Smooth muscle cell (in vitro differentiated cells): ENCODE measurements at regions not wholly inside any gene's neighbourhood (a gene's known extent, or its start where the extent isn't known, plus 50 kb on each side); places are given as distances from the start of the nearest gene placed in this dataset.

Experiments
- DNase-seq: peaks from one replicate; lab custom pipeline; 2025; ENCODE audit not compliant: unreplicated experiment; lab: John Stamatoyannopoulos, UW
- H2AFZ ChIP-seq: fragments of 200-600 bp; sonication (generic); 2 replicates; pipeline ENCODE4 v1.6.0; 2016; ENCODE audit warnings: antibody characterized with exemption, low read depth, mild to moderate bottlenecking
- H3F3A ChIP-seq: fragments of 200-600 bp; sonication (generic); 2 replicates; pipeline ENCODE4 v1.6.0; 2017; ENCODE audit warnings: antibody characterized with exemption, low read depth
- H3K27ac ChIP-seq: fragments of 200-600 bp; sonication (generic); 2 replicates; pipeline ENCODE4 v1.5.1; 2016; ENCODE audit warnings: low read depth, mild to moderate bottlenecking
- H3K27me3 ChIP-seq: fragments of 200-600 bp; sonication (generic); 2 replicates; pipeline ENCODE4 v1.6.1; 2016; ENCODE audit warnings: low read depth, mild to moderate bottlenecking
- H3K36me3 ChIP-seq: fragments of 200-600 bp; sonication (generic); 2 replicates; pipeline ENCODE4 v1.5.1; 2016; ENCODE audit warnings: low read depth
- H3K4me1 ChIP-seq: fragments of 200-600 bp; sonication (generic); 2 replicates; pipeline ENCODE4 v1.5.1; 2016; ENCODE audit warnings: low read depth
- H3K4me2 ChIP-seq: fragments of 200-600 bp; sonication (generic); 2 replicates; pipeline ENCODE4 v1.6.0; 2016; ENCODE audit warnings: mild to moderate bottlenecking
- H3K4me3 ChIP-seq: fragments of 200-600 bp; sonication (generic); 2 replicates; pipeline ENCODE4 v1.5.1; 2016; ENCODE audit warnings: mild to moderate bottlenecking
- H3K79me2 ChIP-seq: fragments of 200-600 bp; sonication (generic); 2 replicates; pipeline ENCODE4 v1.6.0; 2016; ENCODE audit warnings: low read depth, mild to moderate bottlenecking
- H3K9ac ChIP-seq: fragments of 200-600 bp; sonication (generic); 2 replicates; pipeline ENCODE4 v1.6.0; 2016; ENCODE audit warnings: low read depth
- H3K9me3 ChIP-seq: fragments of 200-600 bp; sonication (generic); replicated peaks from 2 replicates; pipeline ENCODE4 v1.5.1; 2016; ENCODE audit warnings: low read depth
- H4K20me1 ChIP-seq: fragments of 200-600 bp; sonication (generic); 2 replicates; pipeline ENCODE4 v1.6.0; 2016; ENCODE audit warnings: low read depth
- WGBS: methylation state at CpG from one replicate; pipeline ENCODE4 v1.1.7; 2016; ENCODE audit warnings: low lambda C conversion rate; 5-methylcytosine and 5-hydroxymethylcytosine counted together
- TF ChIP-seq, protein P1 (sequence below): fragments of 200-600 bp; sonication (generic); IDR thresholded peaks from 2 replicates; pipeline ENCODE4 v1.5.1; 2017; ENCODE audit warnings: borderline replicate concordance, mild to moderate bottlenecking, antibody characterized with exemption; ENCODE audit not compliant: insufficient read depth, poor library complexity, severe bottlenecking

DNA sequence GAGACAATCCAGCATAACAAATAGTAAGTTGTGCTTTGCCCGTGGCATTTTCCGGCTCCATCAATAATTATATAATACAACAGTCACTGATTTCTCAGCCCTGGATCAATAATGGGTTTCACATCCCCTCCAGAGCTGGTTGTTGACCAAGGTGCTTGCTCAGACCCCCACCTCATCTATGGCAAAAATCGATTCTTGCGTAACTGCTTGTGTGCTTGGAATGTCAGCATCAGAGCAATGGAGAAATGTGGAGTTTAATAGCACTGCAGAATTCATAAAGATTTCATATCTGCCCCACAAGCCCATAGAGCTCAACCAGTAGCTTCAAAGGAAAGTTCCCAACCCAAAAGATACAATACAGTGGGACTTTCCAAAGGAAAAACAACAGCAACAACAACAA is 1098.5 kb downstream of the IGSF11 start:
- no peaks in the 10 kb centered on the region for H3K4me1 ChIP-seq
- WGBS, result 95% methylated on average over 4 of the region's 4 CpGs
- no peaks in the 10 kb centered on the region for H3K9me3 ChIP-seq
- no peak overlapping the region for H3K9ac ChIP-seq
- no peaks in the 10 kb centered on the region for H3K27me3 ChIP-seq
- no peaks in the 10 kb centered on the region for H3F3A ChIP-seq
- H2AFZ ChIP-seq, result no peak overlapping the region
- H4K20me1 ChIP-seq, result no peaks in the 10 kb centered on the region
- no peak overlapping the region for H3K4me2 ChIP-seq
- H3K27ac ChIP-seq, result no peak overlapping the region
- H3K36me3 ChIP-seq, result no peaks in the 10 kb centered on the region
- no peaks in the 10 kb centered on the region for H3K79me2 ChIP-seq
- TF ChIP-seq, protein P1, sequence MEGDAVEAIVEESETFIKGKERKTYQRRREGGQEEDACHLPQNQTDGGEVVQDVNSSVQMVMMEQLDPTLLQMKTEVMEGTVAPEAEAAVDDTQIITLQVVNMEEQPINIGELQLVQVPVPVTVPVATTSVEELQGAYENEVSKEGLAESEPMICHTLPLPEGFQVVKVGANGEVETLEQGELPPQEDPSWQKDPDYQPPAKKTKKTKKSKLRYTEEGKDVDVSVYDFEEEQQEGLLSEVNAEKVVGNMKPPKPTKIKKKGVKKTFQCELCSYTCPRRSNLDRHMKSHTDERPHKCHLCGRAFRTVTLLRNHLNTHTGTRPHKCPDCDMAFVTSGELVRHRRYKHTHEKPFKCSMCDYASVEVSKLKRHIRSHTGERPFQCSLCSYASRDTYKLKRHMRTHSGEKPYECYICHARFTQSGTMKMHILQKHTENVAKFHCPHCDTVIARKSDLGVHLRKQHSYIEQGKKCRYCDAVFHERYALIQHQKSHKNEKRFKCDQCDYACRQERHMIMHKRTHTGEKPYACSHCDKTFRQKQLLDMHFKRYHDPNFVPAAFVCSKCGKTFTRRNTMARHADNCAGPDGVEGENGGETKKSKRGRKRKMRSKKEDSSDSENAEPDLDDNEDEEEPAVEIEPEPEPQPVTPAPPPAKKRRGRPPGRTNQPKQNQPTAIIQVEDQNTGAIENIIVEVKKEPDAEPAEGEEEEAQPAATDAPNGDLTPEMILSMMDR, result no peak
- no peak for DNase-seq
- H3K4me3 ChIP-seq, result no peak overlapping the region

GRCh38 chr3:117938974-117939373 is 1095.7 kb downstream of the IGSF11 start:
- H3K4me2 ChIP-seq, result no peak overlapping the region
- no peak overlapping the region for H3K4me3 ChIP-seq
- DNase-seq, result no peak
- H3K36me3 ChIP-seq, result no peaks in the 10 kb centered on the region
- H3K27ac ChIP-seq, result no peak overlapping the region
- H3K4me1 ChIP-seq, result no peaks in the 10 kb centered on the region
- 84% methylated on average over 2 of the region's 2 CpGs for WGBS
- H2AFZ ChIP-seq, result no peak overlapping the region
- H3F3A ChIP-seq, result no peaks in the 10 kb centered on the region
- no peak overlapping the region for H3K9ac ChIP-seq
- no peaks in the 10 kb centered on the region for H3K9me3 ChIP-seq
- no peaks in the 10 kb centered on the region for H3K27me3 ChIP-seq
- no peaks in the 10 kb centered on the region for H3K79me2 ChIP-seq
- no peaks in the 10 kb centered on the region for H4K20me1 ChIP-seq
- TF ChIP-seq, protein P1, result no peak

DNA sequence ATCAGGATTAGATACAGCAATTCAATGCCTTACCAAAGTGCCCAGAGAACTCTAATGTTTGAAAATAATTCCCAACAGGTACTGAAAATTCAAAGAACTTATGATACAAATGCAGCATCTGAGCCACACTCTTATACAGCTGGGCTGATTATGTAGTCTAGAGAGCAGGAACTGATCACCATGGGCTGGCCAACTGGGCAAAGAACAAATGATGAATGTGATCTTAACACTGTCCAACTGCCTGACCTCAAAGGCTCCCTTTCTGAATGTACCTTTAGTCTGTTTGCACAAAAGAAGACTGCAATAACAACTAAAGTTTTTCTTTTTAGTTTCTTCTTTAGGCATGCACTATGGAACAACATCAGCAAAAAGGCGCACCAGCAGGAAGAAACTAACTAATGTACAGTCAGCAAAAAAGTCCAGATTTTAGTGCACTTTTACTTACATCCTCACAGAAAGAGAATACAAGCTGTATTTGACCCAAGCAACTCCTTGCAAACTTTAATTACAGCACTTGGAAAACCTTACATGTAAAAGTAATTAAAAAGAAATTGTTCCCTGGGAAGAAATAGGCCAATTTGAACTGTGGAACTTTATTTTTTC is 1095.1 kb downstream of the IGSF11 start:
- 96% methylated on average over 1 of the region's 1 CpG for WGBS
- Histone ChIP-seq H3K79me2 (no peaks in the 10 kb centered on the region), H3K9ac (no peak overlapping the region), H3K27ac (no peak overlapping the region), H3K4me1 (peaks cover 5% of the 10 kb centered on the region), H3K4me2 (no peak overlapping the region), H3K9me3 (no peaks in the 10 kb centered on the region), H3F3A (no peaks in the 10 kb centered on the region), H3K27me3 (no peaks in the 10 kb centered on the region), H4K20me1 (no peaks in the 10 kb centered on the region), H3K36me3 (no peaks in the 10 kb centered on the region), H3K4me3 (no peak overlapping the region), H2AFZ (no peak overlapping the region)
- TF ChIP-seq, protein P1, result no peak
- DNase-seq, result no peak

GRCh38 chr3:117941015-117941414 is 1093.6 kb downstream of the IGSF11 start:
- Histone ChIP-seq H3K4me1 (peaks cover 8% of the 10 kb centered on the region), H3K9me3 (no peaks in the 10 kb centered on the region), H3K27ac (no peak overlapping the region), H3K79me2 (no peaks in the 10 kb centered on the region), H3K4me2 (no peak overlapping the region), H3F3A (no peaks in the 10 kb centered on the region), H3K27me3 (no peaks in the 10 kb centered on the region), H2AFZ (no peak overlapping the region), H4K20me1 (no peaks in the 10 kb centered on the region), H3K9ac (no peak overlapping the region), H3K4me3 (no peak overlapping the region), H3K36me3 (no peaks in the 10 kb centered on the region)
- no peak for DNase-seq
- TF ChIP-seq, protein P1, result no peak
